WTC11 (cell line): ENCODE measurements at regions not wholly inside any gene's neighbourhood (a gene's known extent, or its start where the extent isn't known, plus 50 kb on each side); places are given as distances from the start of the nearest gene placed in this dataset.

Source experiments
- ATAC-seq: fragments of 200-7000 bp; cut with Tn5 transposase; 2 replicates; pipeline ENCODE4 v1.10.0; 2021; ENCODE audit warnings: mild to moderate bottlenecking, moderate library complexity
- CTCF ChIA-PET: fragments of 300-600 bp; sonication (Branson Sonifier 250); formaldehyde crosslinking; loops from one replicate; lab custom pipeline; 2021; ENCODE audit warnings: antibody characterized with exemption; lab: Charles Lee
- POLR2A ChIA-PET: fragments of 350-600 bp; sonication (Branson Sonifier 250); formaldehyde crosslinking; loops from one replicate; lab custom pipeline; 2021; ENCODE audit warnings: antibody characterized with exemption; lab: Charles Lee
- DNase-seq: peaks from one replicate; pipeline ENCODE4 v3.0.0; 2021; ENCODE audit warnings: low spot score
- H3K27ac Mint-ChIP-seq: 2 replicates; pipeline ENCODE4 v1.8.0; 2021; ENCODE audit warnings: mixed read lengths
- H3K27me3 Mint-ChIP-seq: 2 replicates; pipeline ENCODE4 v1.8.0; 2021; ENCODE audit warnings: low read depth, mild to moderate bottlenecking, moderate library complexity, mixed read lengths
- H3K36me3 Mint-ChIP-seq: 2 replicates; pipeline ENCODE4 v1.8.0; 2021; ENCODE audit warnings: mixed read lengths
- H3K4me1 Mint-ChIP-seq: 2 replicates; pipeline ENCODE4 v1.8.0; 2022; ENCODE audit warnings: mixed read lengths
- H3K4me3 Mint-ChIP-seq: 2 replicates; pipeline ENCODE4 v1.8.0; 2021; ENCODE audit warnings: mild to moderate bottlenecking, moderate library complexity, mixed read lengths
- H3K9me3 Mint-ChIP-seq: 2 replicates; pipeline ENCODE4 v1.8.0; 2021; ENCODE audit warnings: mixed read lengths
- CBFB ChIP-seq: sonication (generic); formaldehyde crosslinking; IDR thresholded peaks from 2 replicates; pipeline ENCODE4 v1.8.1; 2022; ENCODE audit warnings: mild to moderate bottlenecking, low read depth, missing genetic modification reagents
- CREB1 ChIP-seq: sonication (generic); formaldehyde crosslinking; IDR thresholded peaks from 2 replicates; pipeline ENCODE4 v1.8.0; 2023; ENCODE audit warnings: mild to moderate bottlenecking, missing genetic modification reagents
- ELF4 ChIP-seq: sonication (generic); formaldehyde crosslinking; IDR thresholded peaks from 2 replicates; pipeline ENCODE4 v1.8.1; 2022; ENCODE audit warnings: low read depth, mild to moderate bottlenecking, moderate library complexity, missing genetic modification reagents
- EMX1 ChIP-seq: fragments of 250-450 bp; sonication (Bioruptor Pico); IDR thresholded peaks from 2 replicates; pipeline ENCODE4 v1.8.0; 2021; ENCODE audit warnings: mild to moderate bottlenecking
- ETV6 ChIP-seq: sonication (generic); formaldehyde crosslinking; IDR thresholded peaks from 2 replicates; pipeline ENCODE4 v1.8.1; 2022; ENCODE audit warnings: mild to moderate bottlenecking, missing genetic modification reagents
- GRHL2 ChIP-seq: fragments of 250-450 bp; sonication (Bioruptor Pico); IDR thresholded peaks from 2 replicates; pipeline ENCODE4 v1.8.0; 2022; ENCODE audit warnings: mild to moderate bottlenecking, moderate library complexity; ENCODE audit not compliant: insufficient replicate concordance, severe bottlenecking
- GTF2I ChIP-seq: fragments of 250-450 bp; sonication (Bioruptor Pico); conservative IDR thresholded peaks from 2 replicates; pipeline ENCODE4 v1.4.0; 2021; ENCODE audit warnings: mild to moderate bottlenecking
- JAZF1 ChIP-seq: fragments of 250-450 bp; sonication (Bioruptor Pico); IDR thresholded peaks from 2 replicates; pipeline ENCODE4 v1.9.0; 2021; ENCODE audit warnings: moderate library complexity, mild to moderate bottlenecking, inconsistent platforms
- MXD4 ChIP-seq: fragments of 250-450 bp; sonication (Bioruptor Pico); IDR thresholded peaks from 2 replicates; pipeline ENCODE4 v1.8.0; 2021; ENCODE audit warnings: mild to moderate bottlenecking, moderate library complexity, borderline replicate concordance
- MYBL2 ChIP-seq: sonication (generic); formaldehyde crosslinking; IDR thresholded peaks from 2 replicates; pipeline ENCODE4 v1.8.1; 2023; ENCODE audit warnings: mild to moderate bottlenecking, moderate library complexity, missing genetic modification reagents
- NFATC4 ChIP-seq: fragments of 250-450 bp; sonication (Bioruptor Pico); IDR thresholded peaks from 2 replicates; pipeline ENCODE4 v1.9.0; 2021; ENCODE audit warnings: mild to moderate bottlenecking
- NFE2L1 ChIP-seq: sonication (generic); formaldehyde crosslinking; IDR thresholded peaks from 2 replicates; pipeline ENCODE4 v1.8.1; 2023; ENCODE audit warnings: missing genetic modification reagents
- NR2C2 ChIP-seq: sonication (generic); formaldehyde crosslinking; IDR thresholded peaks from 2 replicates; pipeline ENCODE4 v1.8.0; 2022; ENCODE audit warnings: mild to moderate bottlenecking, missing genetic modification reagents
- RELA ChIP-seq: sonication (generic); formaldehyde crosslinking; IDR thresholded peaks from 2 replicates; pipeline ENCODE4 v1.8.1; 2022; ENCODE audit warnings: missing genetic modification reagents, mild to moderate bottlenecking, borderline replicate concordance
- TP53 ChIP-seq: sonication (generic); formaldehyde crosslinking; IDR thresholded peaks from 2 replicates; pipeline ENCODE4 v1.8.1; 2023; ENCODE audit warnings: mild to moderate bottlenecking, missing genetic modification reagents
- TF ChIP-seq, protein P1 (sequence below): sonication (generic); formaldehyde crosslinking; IDR thresholded peaks from 2 replicates; pipeline ENCODE4 v1.8.0; 2022; ENCODE audit warnings: mild to moderate bottlenecking, missing genetic modification reagents
- TF ChIP-seq, protein P2 (sequence below): fragments of 200-600 bp; IDR thresholded peaks from 2 replicates; pipeline ENCODE4 v1.8.0; 2022; ENCODE audit warnings: antibody characterized with exemption
- TF ChIP-seq, protein P3 (sequence below): sonication (generic); formaldehyde crosslinking; IDR thresholded peaks from 2 replicates; pipeline ENCODE4 v1.8.1; 2023; ENCODE audit warnings: mild to moderate bottlenecking, missing genetic modification reagents
- TF ChIP-seq, protein P4 (sequence below): sonication (generic); formaldehyde crosslinking; IDR thresholded peaks from 2 replicates; pipeline ENCODE4 v1.8.0; 2023; ENCODE audit warnings: mild to moderate bottlenecking, missing genetic modification reagents
- TF ChIP-seq, protein P5 (sequence below): sonication (generic); formaldehyde crosslinking; IDR thresholded peaks from 2 replicates; pipeline ENCODE4 v1.8.1; 2022; ENCODE audit warnings: missing genetic modification reagents, borderline replicate concordance
- TF ChIP-seq, protein P6 (sequence below): sonication (generic); formaldehyde crosslinking; IDR thresholded peaks from 2 replicates; pipeline ENCODE4 v1.8.1; 2022; ENCODE audit warnings: low read depth, missing genetic modification reagents, borderline replicate concordance
- TF ChIP-seq, protein P7 (sequence below): sonication (generic); formaldehyde crosslinking; conservative IDR thresholded peaks from 2 replicates; pipeline ENCODE4 v1.8.1; 2023; ENCODE audit warnings: mild to moderate bottlenecking, low read depth, missing genetic modification reagents, moderate library complexity

DNA sequence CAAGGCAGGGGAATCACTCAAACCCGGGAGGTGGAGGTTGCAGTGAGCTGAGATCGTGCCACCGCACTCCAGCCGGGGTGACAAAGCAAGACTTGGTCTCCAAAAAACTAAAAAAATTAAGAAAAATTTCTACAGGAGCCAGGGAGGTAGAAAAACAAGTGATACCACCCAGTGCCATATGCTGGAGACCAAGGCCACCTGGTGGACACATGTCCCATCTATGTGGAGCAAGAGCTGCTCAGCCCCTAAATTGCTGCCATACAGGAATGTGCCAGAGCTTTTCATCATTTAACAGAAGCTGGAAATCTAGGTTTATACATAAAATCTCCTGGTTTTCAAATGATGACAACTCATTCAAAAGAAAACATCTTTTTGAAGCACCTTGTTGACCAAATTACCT, 61.4 kb upstream of the ELK3 start:
- DNase-seq (no peak), ATAC-seq (no peak; the same call in 1 of the 2 replicates)
- TF ChIP-seq GRHL2 (no peak), NFE2L1 (CRISPR knock-in tag) (no peak), ETV6 (CRISPR knock-in tag) (no peak)
- TF ChIP-seq, protein P1, sequence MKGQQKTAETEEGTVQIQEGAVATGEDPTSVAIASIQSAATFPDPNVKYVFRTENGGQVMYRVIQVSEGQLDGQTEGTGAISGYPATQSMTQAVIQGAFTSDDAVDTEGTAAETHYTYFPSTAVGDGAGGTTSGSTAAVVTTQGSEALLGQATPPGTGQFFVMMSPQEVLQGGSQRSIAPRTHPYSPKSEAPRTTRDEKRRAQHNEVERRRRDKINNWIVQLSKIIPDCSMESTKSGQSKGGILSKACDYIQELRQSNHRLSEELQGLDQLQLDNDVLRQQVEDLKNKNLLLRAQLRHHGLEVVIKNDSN (CRISPR knock-in tag), result no peak
- TF ChIP-seq, protein P2, sequence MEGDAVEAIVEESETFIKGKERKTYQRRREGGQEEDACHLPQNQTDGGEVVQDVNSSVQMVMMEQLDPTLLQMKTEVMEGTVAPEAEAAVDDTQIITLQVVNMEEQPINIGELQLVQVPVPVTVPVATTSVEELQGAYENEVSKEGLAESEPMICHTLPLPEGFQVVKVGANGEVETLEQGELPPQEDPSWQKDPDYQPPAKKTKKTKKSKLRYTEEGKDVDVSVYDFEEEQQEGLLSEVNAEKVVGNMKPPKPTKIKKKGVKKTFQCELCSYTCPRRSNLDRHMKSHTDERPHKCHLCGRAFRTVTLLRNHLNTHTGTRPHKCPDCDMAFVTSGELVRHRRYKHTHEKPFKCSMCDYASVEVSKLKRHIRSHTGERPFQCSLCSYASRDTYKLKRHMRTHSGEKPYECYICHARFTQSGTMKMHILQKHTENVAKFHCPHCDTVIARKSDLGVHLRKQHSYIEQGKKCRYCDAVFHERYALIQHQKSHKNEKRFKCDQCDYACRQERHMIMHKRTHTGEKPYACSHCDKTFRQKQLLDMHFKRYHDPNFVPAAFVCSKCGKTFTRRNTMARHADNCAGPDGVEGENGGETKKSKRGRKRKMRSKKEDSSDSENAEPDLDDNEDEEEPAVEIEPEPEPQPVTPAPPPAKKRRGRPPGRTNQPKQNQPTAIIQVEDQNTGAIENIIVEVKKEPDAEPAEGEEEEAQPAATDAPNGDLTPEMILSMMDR, result no peak
- TF ChIP-seq, protein P3, sequence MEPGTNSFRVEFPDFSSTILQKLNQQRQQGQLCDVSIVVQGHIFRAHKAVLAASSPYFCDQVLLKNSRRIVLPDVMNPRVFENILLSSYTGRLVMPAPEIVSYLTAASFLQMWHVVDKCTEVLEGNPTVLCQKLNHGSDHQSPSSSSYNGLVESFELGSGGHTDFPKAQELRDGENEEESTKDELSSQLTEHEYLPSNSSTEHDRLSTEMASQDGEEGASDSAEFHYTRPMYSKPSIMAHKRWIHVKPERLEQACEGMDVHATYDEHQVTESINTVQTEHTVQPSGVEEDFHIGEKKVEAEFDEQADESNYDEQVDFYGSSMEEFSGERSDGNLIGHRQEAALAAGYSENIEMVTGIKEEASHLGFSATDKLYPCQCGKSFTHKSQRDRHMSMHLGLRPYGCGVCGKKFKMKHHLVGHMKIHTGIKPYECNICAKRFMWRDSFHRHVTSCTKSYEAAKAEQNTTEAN (CRISPR knock-in tag), result no peak
- TF ChIP-seq, protein P4, sequence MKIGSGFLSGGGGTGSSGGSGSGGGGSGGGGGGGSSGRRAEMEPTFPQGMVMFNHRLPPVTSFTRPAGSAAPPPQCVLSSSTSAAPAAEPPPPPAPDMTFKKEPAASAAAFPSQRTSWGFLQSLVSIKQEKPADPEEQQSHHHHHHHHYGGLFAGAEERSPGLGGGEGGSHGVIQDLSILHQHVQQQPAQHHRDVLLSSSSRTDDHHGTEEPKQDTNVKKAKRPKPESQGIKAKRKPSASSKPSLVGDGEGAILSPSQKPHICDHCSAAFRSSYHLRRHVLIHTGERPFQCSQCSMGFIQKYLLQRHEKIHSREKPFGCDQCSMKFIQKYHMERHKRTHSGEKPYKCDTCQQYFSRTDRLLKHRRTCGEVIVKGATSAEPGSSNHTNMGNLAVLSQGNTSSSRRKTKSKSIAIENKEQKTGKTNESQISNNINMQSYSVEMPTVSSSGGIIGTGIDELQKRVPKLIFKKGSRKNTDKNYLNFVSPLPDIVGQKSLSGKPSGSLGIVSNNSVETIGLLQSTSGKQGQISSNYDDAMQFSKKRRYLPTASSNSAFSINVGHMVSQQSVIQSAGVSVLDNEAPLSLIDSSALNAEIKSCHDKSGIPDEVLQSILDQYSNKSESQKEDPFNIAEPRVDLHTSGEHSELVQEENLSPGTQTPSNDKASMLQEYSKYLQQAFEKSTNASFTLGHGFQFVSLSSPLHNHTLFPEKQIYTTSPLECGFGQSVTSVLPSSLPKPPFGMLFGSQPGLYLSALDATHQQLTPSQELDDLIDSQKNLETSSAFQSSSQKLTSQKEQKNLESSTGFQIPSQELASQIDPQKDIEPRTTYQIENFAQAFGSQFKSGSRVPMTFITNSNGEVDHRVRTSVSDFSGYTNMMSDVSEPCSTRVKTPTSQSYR, result no peak
- Mint-ChIP-seq H3K36me3 (no peaks in the 10 kb centered on the region), H3K27me3 (no peaks in the 10 kb centered on the region), H3K9me3 (no peaks in the 10 kb centered on the region), H3K4me1 (peaks cover 17% of the 10 kb centered on the region), H3K4me3 (no peak overlapping the region), H3K27ac (no peak overlapping the region)
- CTCF ChIA-PET, result interaction anchor here (0.5 to 1.3 kb wide), 10 partner anchors 15 to 371 kb away, joined by 3 to 6 read pairs (median 4); no protein-coding TSS in a partner anchor
- POLR2A ChIA-PET, result no interaction called here

DNA sequence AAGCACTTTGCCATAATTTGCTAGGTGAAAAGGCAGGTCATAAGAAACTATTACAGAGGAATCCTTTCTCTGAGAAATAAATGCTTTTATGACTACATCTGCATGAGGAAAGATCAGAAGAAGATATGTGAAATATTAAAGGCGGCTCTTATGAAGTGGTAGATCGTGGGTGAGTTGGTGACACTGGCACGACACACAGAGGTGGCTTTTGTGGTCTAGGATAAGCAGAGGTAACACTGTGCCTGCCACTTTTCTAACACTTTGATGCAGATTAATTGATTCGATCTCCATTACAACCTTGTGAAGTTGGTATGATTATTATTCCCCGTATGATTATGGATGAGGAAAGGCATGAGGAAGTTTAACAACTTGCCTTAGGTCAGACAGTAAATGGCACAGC, 60.0 kb upstream of the ELK3 start:
- H3K27me3 Mint-ChIP-seq, result no peaks in the 10 kb centered on the region
- H3K4me1 Mint-ChIP-seq, result peaks cover 17% of the 10 kb centered on the region
- ATAC-seq (no peak), DNase-seq (no peak)
- H3K9me3 Mint-ChIP-seq, result no peaks in the 10 kb centered on the region
- no peak overlapping the region for H3K4me3 Mint-ChIP-seq
- CTCF ChIA-PET, result no interaction called here
- H3K36me3 Mint-ChIP-seq, result no peaks in the 10 kb centered on the region
- POLR2A ChIA-PET, result no interaction called here
- H3K27ac Mint-ChIP-seq, result no peak overlapping the region
- no peak for TF ChIP-seq GRHL2
- TF ChIP-seq, protein P5, sequence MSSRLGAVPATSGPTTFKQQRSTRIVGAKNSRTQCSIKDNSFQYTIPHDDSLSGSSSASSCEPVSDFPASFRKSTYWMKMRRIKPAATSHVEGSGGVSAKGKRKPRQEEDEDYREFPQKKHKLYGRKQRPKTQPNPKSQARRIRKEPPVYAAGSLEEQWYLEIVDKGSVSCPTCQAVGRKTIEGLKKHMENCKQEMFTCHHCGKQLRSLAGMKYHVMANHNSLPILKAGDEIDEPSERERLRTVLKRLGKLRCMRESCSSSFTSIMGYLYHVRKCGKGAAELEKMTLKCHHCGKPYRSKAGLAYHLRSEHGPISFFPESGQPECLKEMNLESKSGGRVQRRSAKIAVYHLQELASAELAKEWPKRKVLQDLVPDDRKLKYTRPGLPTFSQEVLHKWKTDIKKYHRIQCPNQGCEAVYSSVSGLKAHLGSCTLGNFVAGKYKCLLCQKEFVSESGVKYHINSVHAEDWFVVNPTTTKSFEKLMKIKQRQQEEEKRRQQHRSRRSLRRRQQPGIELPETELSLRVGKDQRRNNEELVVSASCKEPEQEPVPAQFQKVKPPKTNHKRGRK (CRISPR knock-in tag), result no peak
- TF ChIP-seq MXD4 (CRISPR knock-in tag), result no peak
- no peak for TF ChIP-seq GTF2I (CRISPR knock-in tag)
- no peak for TF ChIP-seq MYBL2 (CRISPR knock-in tag)
- TF ChIP-seq NFATC4 (CRISPR knock-in tag), result no peak
- TF ChIP-seq ELF4 (CRISPR knock-in tag), result no peak
- no peak for TF ChIP-seq EMX1 (CRISPR knock-in tag)
- TF ChIP-seq CREB1 (CRISPR knock-in tag), result no peak
- TF ChIP-seq, protein P6, sequence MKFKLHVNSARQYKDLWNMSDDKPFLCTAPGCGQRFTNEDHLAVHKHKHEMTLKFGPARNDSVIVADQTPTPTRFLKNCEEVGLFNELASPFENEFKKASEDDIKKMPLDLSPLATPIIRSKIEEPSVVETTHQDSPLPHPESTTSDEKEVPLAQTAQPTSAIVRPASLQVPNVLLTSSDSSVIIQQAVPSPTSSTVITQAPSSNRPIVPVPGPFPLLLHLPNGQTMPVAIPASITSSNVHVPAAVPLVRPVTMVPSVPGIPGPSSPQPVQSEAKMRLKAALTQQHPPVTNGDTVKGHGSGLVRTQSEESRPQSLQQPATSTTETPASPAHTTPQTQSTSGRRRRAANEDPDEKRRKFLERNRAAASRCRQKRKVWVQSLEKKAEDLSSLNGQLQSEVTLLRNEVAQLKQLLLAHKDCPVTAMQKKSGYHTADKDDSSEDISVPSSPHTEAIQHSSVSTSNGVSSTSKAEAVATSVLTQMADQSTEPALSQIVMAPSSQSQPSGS (CRISPR knock-in tag), result no peak
- TF ChIP-seq TP53 (CRISPR knock-in tag), result no peak
- TF ChIP-seq NR2C2 (CRISPR knock-in tag), result no peak
- TF ChIP-seq, protein P7, sequence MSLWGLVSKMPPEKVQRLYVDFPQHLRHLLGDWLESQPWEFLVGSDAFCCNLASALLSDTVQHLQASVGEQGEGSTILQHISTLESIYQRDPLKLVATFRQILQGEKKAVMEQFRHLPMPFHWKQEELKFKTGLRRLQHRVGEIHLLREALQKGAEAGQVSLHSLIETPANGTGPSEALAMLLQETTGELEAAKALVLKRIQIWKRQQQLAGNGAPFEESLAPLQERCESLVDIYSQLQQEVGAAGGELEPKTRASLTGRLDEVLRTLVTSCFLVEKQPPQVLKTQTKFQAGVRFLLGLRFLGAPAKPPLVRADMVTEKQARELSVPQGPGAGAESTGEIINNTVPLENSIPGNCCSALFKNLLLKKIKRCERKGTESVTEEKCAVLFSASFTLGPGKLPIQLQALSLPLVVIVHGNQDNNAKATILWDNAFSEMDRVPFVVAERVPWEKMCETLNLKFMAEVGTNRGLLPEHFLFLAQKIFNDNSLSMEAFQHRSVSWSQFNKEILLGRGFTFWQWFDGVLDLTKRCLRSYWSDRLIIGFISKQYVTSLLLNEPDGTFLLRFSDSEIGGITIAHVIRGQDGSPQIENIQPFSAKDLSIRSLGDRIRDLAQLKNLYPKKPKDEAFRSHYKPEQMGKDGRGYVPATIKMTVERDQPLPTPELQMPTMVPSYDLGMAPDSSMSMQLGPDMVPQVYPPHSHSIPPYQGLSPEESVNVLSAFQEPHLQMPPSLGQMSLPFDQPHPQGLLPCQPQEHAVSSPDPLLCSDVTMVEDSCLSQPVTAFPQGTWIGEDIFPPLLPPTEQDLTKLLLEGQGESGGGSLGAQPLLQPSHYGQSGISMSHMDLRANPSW, result no peak
- no peak for TF ChIP-seq RELA
- no peak for TF ChIP-seq JAZF1 (CRISPR knock-in tag)
- no peak for TF ChIP-seq CBFB
